Ascending aorta (tissue), 2 donors: ENCODE measurements at regions not wholly inside any gene's neighbourhood (a gene's known extent, or its start where the extent isn't known, plus 50 kb on each side); places are given as distances from the start of the nearest gene placed in this dataset.
"Not testable (repeated sequence)": the region's sequence is repeated elsewhere in the genome, so short reads cannot be mapped to it uniquely, and the experiment has no call there.

Experiments
- DNase-seq, 2 donors: peaks; one replicate each; pipeline ENCODE4 v3.0.0-alpha.2; 2019; ENCODE audit warnings: low spot score in 2 of 2
- H3K27ac ChIP-seq, 2 donors: fragments of 200-600 bp; sonication (generic); one replicate each; pipeline ENCODE4 v1.5.1; 2016 to 2017; ENCODE audit warnings: mild to moderate bottlenecking in 1 of 2
- H3K27me3 ChIP-seq: fragments of 200-600 bp; sonication (generic); one replicate; pipeline ENCODE4 v1.5.1; 2017
- H3K36me3 ChIP-seq, 2 donors: fragments of 200-600 bp; sonication (generic); one replicate each; pipeline ENCODE4 v1.5.1; 2016
- H3K4me1 ChIP-seq, 2 donors: fragments of 200-600 bp; sonication (generic); one replicate each; pipeline ENCODE4 v1.5.1; 2016 to 2017; ENCODE audit warnings: mild to moderate bottlenecking in 1 of 2
- H3K4me3 ChIP-seq, 2 donors: fragments of 200-600 bp; sonication (generic); one replicate each; pipeline ENCODE4 v1.5.1; 2016 to 2017; ENCODE audit warnings: mild to moderate bottlenecking in 1 of 2
- H3K9me3 ChIP-seq, 2 donors: fragments of 200-600 bp; sonication (generic); one replicate each; pipeline ENCODE4 v1.5.1; 2016
- CTCF ChIP-seq, 3 experiments: fragments of 200-600 bp in 2 of 3; fragments of 450-650 bp in 1 of 3; sonication (generic) in 2 of 3; IDR thresholded peaks; one replicate each; pipeline ENCODE4 v1.5.1; 2016 to 2019; ENCODE audit warnings: antibody characterized with exemption in 3 of 3, mild to moderate bottlenecking in 1 of 3, moderate library complexity in 1 of 3
- intact Hi-C: fragments of 100-400 bp; cut with DNase I; formaldehyde crosslinking; loops from one replicate; pipeline ENCODE4 v1.15.1; 2023

GRCh38 chr1:81183553-81183952 is 617.2 kb upstream of the ADGRL2 start:
- H3K27me3 ChIP-seq: no peaks in the 10 kb centered on the region
- H3K9me3 ChIP-seq: no peaks in the 10 kb centered on the region
- no peak overlapping the region for H3K27ac ChIP-seq
- no peaks in the 10 kb centered on the region for H3K36me3 ChIP-seq
- H3K4me1 ChIP-seq: no peaks in the 10 kb centered on the region
- H3K4me3 ChIP-seq: no peak overlapping the region
- no peak for DNase-seq
- TF ChIP-seq CTCF (IDR thresholded peaks at IDR 0.05): no peak
- intact Hi-C loops: no loop called here

- no peaks in the 10 kb centered on the region for H3K27me3 ChIP-seq
- TF ChIP-seq CTCF (IDR thresholded peaks at IDR 0.05): no peak
- intact Hi-C loops: no loop called here
- H3K9me3 ChIP-seq: no peaks in the 10 kb centered on the region
- no peaks in the 10 kb centered on the region for H3K36me3 ChIP-seq
- no peaks in the 10 kb centered on the region for H3K4me1 ChIP-seq
- no peak for DNase-seq
- H3K4me3 ChIP-seq: no peak overlapping the region
- no peak overlapping the region for H3K27ac ChIP-seq
Measured at GRCh38 chr1:81183051-81183450, 617.7 kb upstream of the ADGRL2 start.

- H3K27me3 ChIP-seq: no peaks in the 10 kb centered on the region
- H3K4me1 ChIP-seq: no peaks in the 10 kb centered on the region
- no peaks in the 10 kb centered on the region for H3K36me3 ChIP-seq
- H3K9me3 ChIP-seq: no peaks in the 10 kb centered on the region
- no peak for DNase-seq
- TF ChIP-seq CTCF (IDR thresholded peaks at IDR 0.05): no peak
- no peak overlapping the region for H3K27ac ChIP-seq
- H3K4me3 ChIP-seq: no peak overlapping the region
- intact Hi-C loops: no loop called here
Measured at GRCh38 chr1:81179242-81179641, 621.5 kb upstream of the ADGRL2 start.

GRCh38 chr1:81178431-81179093 is 622.2 kb upstream of the ADGRL2 start:
- DNase-seq, intact Hi-C loops, H3K27me3 ChIP-seq, H3K27ac ChIP-seq, H3K4me1 ChIP-seq, H3K36me3 ChIP-seq, H3K4me3 ChIP-seq, H3K9me3 ChIP-seq: not testable (repeated sequence)

GRCh38 chr1:81174811-81175476 is 625.8 kb upstream of the ADGRL2 start:
- no peak overlapping the region for H3K27ac ChIP-seq
- no peaks in the 10 kb centered on the region for H3K4me1 ChIP-seq
- intact Hi-C loops: no loop called here
- no peaks in the 10 kb centered on the region for H3K27me3 ChIP-seq
- no peak for DNase-seq
- H3K36me3 ChIP-seq: no peaks in the 10 kb centered on the region
- H3K9me3 ChIP-seq: peaks cover 8 to 11% of the 10 kb centered on the region in 2 donors
- no peak for TF ChIP-seq CTCF (IDR thresholded peaks at IDR 0.05)
- H3K4me3 ChIP-seq: no peak overlapping the region

- Histone ChIP-seq H3K4me3 (no peak overlapping the region), H3K36me3 (no peaks in the 10 kb centered on the region), H3K9me3 (peaks cover 8 to 11% of the 10 kb centered on the region in 2 donors), H3K27ac (no peak overlapping the region), H3K27me3 (no peaks in the 10 kb centered on the region), H3K4me1 (no peaks in the 10 kb centered on the region)
- no peak for DNase-seq
- intact Hi-C loops: no loop called here
- no peak for TF ChIP-seq CTCF (IDR thresholded peaks at IDR 0.05)
Measured at GRCh38 chr1:81174052-81174451, 626.7 kb upstream of the ADGRL2 start.
